GM12878 (cell line): ENCODE measurements at regions not wholly inside any gene's neighbourhood (a gene's known extent, or its start where the extent isn't known, plus 50 kb on each side); places are given as distances from the start of the nearest gene placed in this dataset.

Source experiments
- CREB1 ChIP-seq: IDR thresholded peaks from 2 replicates; pipeline ENCODE4 v1.6.1; 2012; ENCODE audit warnings: low read depth, mild to moderate bottlenecking, inconsistent platforms
- EP300 ChIP-seq, 2 experiments: fragments of 150-350 bp in 1 of 2; IDR thresholded peaks; 2 replicates each; pipeline ENCODE4 v1.6.1; 2011 to 2012; ENCODE audit warnings: low read depth in 2 of 2, low read length in 2 of 2, borderline replicate concordance in 1 of 2, improper control_type of control experiment in 1 of 2, inconsistent platforms in 1 of 2; ENCODE audit not compliant: control insufficient read depth in 1 of 2
- ESRRA ChIP-seq: IDR thresholded peaks from 2 replicates; pipeline ENCODE4 v1.6.1; 2012; ENCODE audit warnings: mild to moderate bottlenecking, low read length, improper control_type of control experiment
- NFXL1 ChIP-seq: fragments of 450-650 bp; IDR thresholded peaks from 2 replicates; pipeline ENCODE4 v1.6.1; 2017; ENCODE audit warnings: antibody characterized with exemption, mild to moderate bottlenecking, borderline replicate concordance
- POLR2A ChIP-seq: IDR thresholded peaks from 2 replicates; pipeline ENCODE4 v1.6.1; 2011; ENCODE audit warnings: low read depth, mild to moderate bottlenecking, low read length
- SMC3 ChIP-seq: IDR thresholded peaks from 2 replicates; pipeline ENCODE4 v1.6.1; 2011; ENCODE audit warnings: low read length, improper control_type of control experiment, borderline replicate concordance
- SPI1 ChIP-seq: IDR thresholded peaks from 2 replicates; pipeline ENCODE4 v1.6.1; 2011; ENCODE audit warnings: low read depth, mild to moderate bottlenecking, low read length, moderate library complexity, borderline replicate concordance; ENCODE audit not compliant: insufficient read depth

GRCh38 chr1:47631411-47631995 lies 193.7 kb downstream of the FOXD2 start:
- TF ChIP-seq ESRRA (no peak), CREB1 (no peak), POLR2A (no peak), SMC3 (no peak), EP300 (IDR thresholded peaks at IDR 0.05; ENCODE audit: borderline replicate concordance in 1 of 2, control insufficient read depth in 1 of 2, low read depth in 2 of 2, low read length in 2 of 2) (no peak), SPI1 (no peak), NFXL1 (no peak)
